HEK293 (cell line): ENCODE measurements at regions not wholly inside any gene's neighbourhood (a gene's known extent, or its start where the extent isn't known, plus 50 kb on each side); places are given as distances from the start of the nearest gene placed in this dataset.
A peak's percentile ranks its signal among the peaks of the same experiment; 100 is the strongest.

Experiments
- CTCF ChIA-PET: fragments of 350-600 bp; formaldehyde crosslinking; extraction: SDS; loops from one replicate; lab custom pipeline; 2021; ENCODE audit warnings: antibody characterized with exemption; lab: Yijun Ruan, JAX
- POLR2A ChIA-PET: fragments of 300-600 bp; formaldehyde crosslinking; extraction: SDS; loops from one replicate; lab custom pipeline; 2020; ENCODE audit warnings: antibody characterized with exemption, inconsistent platforms; lab: Yijun Ruan, JAX
- H3K27ac ChIP-seq: fragments of 200-500 bp; sonication (Bioruptor generic); 2 replicates; pipeline ENCODE4 v1.5.1; 2014; ENCODE audit warnings: low read depth, low read length, control low read depth, inconsistent platforms; ENCODE audit errors: extremely low read depth
- H3K36me3 ChIP-seq, 2 experiments: fragments of 200-500 bp in 1 of 2; sonication (Bioruptor generic) in 1 of 2; 1 replicate in 1 of 2; 2 replicates in 1 of 2; pipeline ENCODE4 v1.5.1; 2014 to 2017; ENCODE audit warnings: inconsistent platforms in 2 of 2, low read length in 2 of 2; ENCODE audit not compliant: control insufficient read depth in 2 of 2, insufficient read depth in 1 of 2
- H3K4me1 ChIP-seq: fragments of 200-500 bp; sonication (Bioruptor generic); 2 replicates; pipeline ENCODE4 v1.5.1; 2014; ENCODE audit warnings: mild to moderate bottlenecking, low read length, inconsistent platforms; ENCODE audit not compliant: control insufficient read depth, insufficient read depth
- H3K4me3 ChIP-seq: 2 replicates; pipeline ENCODE4 v1.5.1; 2011; ENCODE audit warnings: low read depth, mild to moderate bottlenecking, control low read depth, low read length, moderate library complexity
- H3K9me3 ChIP-seq: fragments of 200-500 bp; sonication (Bioruptor generic); 2 replicates; pipeline ENCODE4 v1.5.1; 2014; ENCODE audit warnings: low read depth, low read length, inconsistent platforms; ENCODE audit not compliant: control insufficient read depth, insufficient read depth
- GLI2 ChIP-seq: fragments of 450-650 bp; formaldehyde crosslinking; IDR thresholded peaks from 2 replicates; pipeline ENCODE4; 2017; ENCODE audit warnings: missing biosample characterization, missing genetic modification characterization, low read depth, borderline replicate concordance
- MZF1 ChIP-seq: fragments of 450-650 bp; formaldehyde crosslinking; IDR thresholded peaks from 2 replicates; pipeline ENCODE4 v1.5.1; 2017; ENCODE audit warnings: missing biosample characterization, missing genetic modification characterization, borderline replicate concordance
- PRDM10 ChIP-seq: fragments of 450-650 bp; formaldehyde crosslinking; IDR thresholded peaks from 2 replicates; pipeline ENCODE4 v1.5.1; 2016; ENCODE audit warnings: missing biosample characterization, missing genetic modification characterization
- SCRT2 ChIP-seq: fragments of 450-650 bp; formaldehyde crosslinking; IDR thresholded peaks from 2 replicates; pipeline ENCODE4 v1.5.1; 2016; ENCODE audit warnings: missing biosample characterization, missing genetic modification characterization
- SP3 ChIP-seq: fragments of 450-650 bp; formaldehyde crosslinking; IDR thresholded peaks from 2 replicates; pipeline ENCODE4 v1.5.1; 2016; ENCODE audit warnings: missing biosample characterization, missing genetic modification characterization
- ZFP3 ChIP-seq: fragments of 450-650 bp; formaldehyde crosslinking; IDR thresholded peaks from 2 replicates; pipeline ENCODE4 v1.5.1; 2016; ENCODE audit warnings: low read depth, missing biosample characterization, missing genetic modification characterization
- ZFP69B ChIP-seq: fragments of 450-650 bp; formaldehyde crosslinking; IDR thresholded peaks from 2 replicates; pipeline ENCODE4 v1.5.1; 2016; ENCODE audit warnings: missing biosample characterization, missing genetic modification characterization
- ZNF239 ChIP-seq: fragments of 450-650 bp; formaldehyde crosslinking; IDR thresholded peaks from 2 replicates; pipeline ENCODE4 v1.5.1; 2016; ENCODE audit warnings: missing biosample characterization, missing genetic modification characterization
- ZNF561 ChIP-seq: fragments of 450-650 bp; IDR thresholded peaks from 2 replicates; pipeline ENCODE4 v1.5.1; 2018; ENCODE audit warnings: missing biosample characterization, missing genetic modification characterization, borderline replicate concordance
- ZXDB ChIP-seq: fragments of 450-650 bp; formaldehyde crosslinking; IDR thresholded peaks from 2 replicates; pipeline ENCODE4 v1.5.1; 2016; ENCODE audit warnings: missing biosample characterization, missing genetic modification characterization

DNA sequence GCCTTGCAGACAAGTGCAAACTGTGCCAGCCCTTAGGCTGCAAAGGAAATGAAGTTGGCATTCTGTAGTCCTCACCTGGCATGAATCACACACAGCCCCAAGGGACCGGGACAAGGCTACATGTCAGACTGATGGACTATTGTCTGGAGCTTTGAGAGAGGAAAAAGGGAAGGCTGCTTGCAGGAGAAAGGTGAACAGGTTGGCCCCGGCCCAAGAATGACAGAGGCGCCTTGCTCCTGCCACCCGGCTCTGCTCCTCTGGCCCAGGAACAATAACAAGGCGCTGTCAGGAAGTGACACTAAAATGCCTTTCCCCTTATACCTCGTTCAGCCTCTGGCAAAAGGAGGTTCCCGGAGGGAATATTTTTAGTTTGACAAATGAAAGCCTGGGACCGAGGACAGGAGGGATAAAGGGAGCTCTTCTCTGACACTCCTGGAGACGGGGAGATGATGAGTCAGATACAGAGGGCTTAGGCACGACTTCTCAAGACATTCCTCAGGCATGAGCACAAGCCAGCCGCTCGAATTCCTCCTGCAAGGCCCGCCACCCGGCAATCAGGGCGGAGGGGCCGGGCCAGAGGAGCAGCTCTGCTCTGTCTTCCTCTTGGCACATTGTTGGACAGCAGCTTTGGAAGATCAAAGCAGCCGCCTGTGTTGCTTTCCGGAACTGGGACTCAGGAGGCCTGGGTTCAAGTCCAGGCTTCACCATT lies 105.8 kb downstream of the NOG start (continued):
- TF ChIP-seq SP3 (no peak; the same call in 1 of the 2 replicates), ZFP3 (no peak), SCRT2 (tag by site-specific recombination) (peak; percentile 62), ZXDB (tag by site-specific recombination) (peak; percentile 50; the same call in 1 of the 2 replicates)

DNA sequence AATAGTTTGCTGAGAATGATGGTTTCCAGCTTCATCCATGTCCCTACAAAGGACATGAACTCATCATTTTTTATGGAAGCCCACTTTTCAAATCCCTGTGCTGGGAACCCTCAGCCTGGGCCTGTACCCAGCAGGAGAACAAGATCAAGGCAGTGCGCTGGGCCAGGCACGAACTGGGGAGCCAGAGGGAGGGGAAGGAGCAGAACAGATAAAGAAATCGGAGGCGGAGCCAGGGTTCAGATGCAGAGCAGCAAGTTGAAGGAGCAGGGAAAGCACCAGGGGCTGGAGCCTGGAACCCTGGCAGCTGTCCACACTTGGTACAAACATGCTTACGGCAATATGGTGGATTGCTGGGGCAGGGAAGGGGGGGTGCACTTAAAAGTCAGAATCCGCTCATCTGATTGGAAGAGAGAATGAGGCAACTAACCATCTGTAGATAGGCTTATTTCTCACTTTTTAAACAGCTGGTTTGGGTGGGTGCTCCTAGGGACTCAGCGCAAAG lies 107.5 kb downstream of the NOG start:
- no peak for TF ChIP-seq ZNF561 (tag by site-specific recombination)
- Histone ChIP-seq H3K27ac (no peak overlapping the region), H3K9me3 (no peaks in the 10 kb centered on the region), H3K36me3 (no peaks in the 10 kb centered on the region), H3K4me1 (0 out of 2 replicates have a peak, but pooled peaks cover 4% of the 10 kb centered on the region), H3K4me3 (no peak overlapping the region)
- ChIA-PET POLR2A (interaction anchor here (0.5 kb wide), 1 partner anchor 94 kb away, joined by 5 read pairs; no protein-coding TSS in a partner anchor), CTCF (interaction anchor here (0.6 kb wide), 1 partner anchor 420 kb away, joined by 4 read pairs; no protein-coding TSS in a partner anchor)

GRCh38 chr17:56707312-56708219 lies 114.1 kb downstream of the NOG start:
- H3K36me3 ChIP-seq, result no peaks in the 10 kb centered on the region
- ChIA-PET CTCF (interaction anchor here (1.1 to 2.5 kb wide), 5 partner anchors 9 to 208 kb away, joined by 3 to 15 read pairs (median 6); no protein-coding TSS in a partner anchor), POLR2A (interaction anchor here (1.0 to 1.1 kb wide), 2 partner anchors 9 to 113 kb away, joined by 3 read pairs; no protein-coding TSS in a partner anchor)
- no peaks in the 10 kb centered on the region for H3K4me1 ChIP-seq
- no peak for TF ChIP-seq GLI2 (tag by site-specific recombination)
- no peak for TF ChIP-seq MZF1 (tag by site-specific recombination)
- TF ChIP-seq ZFP69B (tag by site-specific recombination), result no peak
- H3K27ac ChIP-seq, result no peak overlapping the region
- no peaks in the 10 kb centered on the region for H3K9me3 ChIP-seq
- no peak overlapping the region for H3K4me3 ChIP-seq

DNA sequence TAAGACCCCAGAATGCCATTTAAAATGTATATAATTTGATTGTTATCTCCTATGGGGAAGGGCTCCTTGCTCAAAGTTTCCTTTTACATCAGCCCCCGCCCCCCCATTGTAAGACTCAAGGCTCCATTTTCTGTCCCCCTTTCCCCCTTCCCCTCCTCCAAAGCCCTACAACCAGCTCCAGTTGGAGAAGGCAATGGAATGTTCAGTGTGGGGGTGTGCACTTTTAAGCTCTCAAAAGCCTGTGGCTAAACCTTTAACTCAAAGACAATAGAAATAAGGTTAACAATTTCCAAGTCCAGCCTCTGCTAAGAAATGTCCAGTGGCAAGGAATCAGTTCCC lies 114.7 kb downstream of the NOG start:
- ChIA-PET CTCF (interaction anchor here (1.1 to 2.5 kb wide), 5 partner anchors 8 to 208 kb away, joined by 3 to 15 read pairs (median 5); no protein-coding TSS in a partner anchor), POLR2A (interaction anchor here (0.6 to 1.1 kb wide), 3 partner anchors 9 to 114 kb away, joined by 3 to 4 read pairs (median 3); no protein-coding TSS in a partner anchor)
- H3K4me3 ChIP-seq, result no peak overlapping the region
- H3K9me3 ChIP-seq, result no peaks in the 10 kb centered on the region
- no peaks in the 10 kb centered on the region for H3K36me3 ChIP-seq
- H3K27ac ChIP-seq, result no peak overlapping the region
- no peaks in the 10 kb centered on the region for H3K4me1 ChIP-seq
- TF ChIP-seq PRDM10 (tag by site-specific recombination) (peak; percentile 90), ZNF239 (tag by site-specific recombination) (no peak)
